Caco-2 (cell line): ENCODE measurements at regions not wholly inside any gene's neighbourhood (a gene's known extent, or its start where the extent isn't known, plus 50 kb on each side); places are given as distances from the start of the nearest gene placed in this dataset.

ENCODE experiments used
- BruUV-seq: library from RNA; stranded (reverse); fragments of 400-500 nt; replicated peaks from 2 replicates; lab custom pipeline; 2021; lab: Mats Ljungman, UMichigan
- CTCF ChIA-PET: fragments of 300-600 bp; sonication (Branson Sonifier 250); formaldehyde crosslinking; loops from one replicate; lab custom pipeline; 2022; ENCODE audit warnings: antibody characterized with exemption; lab: Charles Lee
- POLR2A ChIA-PET: fragments of 300-600 bp; sonication (Branson Sonifier 250); formaldehyde crosslinking; loops from one replicate; lab custom pipeline; 2022; ENCODE audit warnings: antibody characterized with exemption; lab: Charles Lee
- DNase-seq, 2 experiments: peaks; one replicate each; pipeline versions ENCODE4 v3.0.0 to v3.0.0-alpha.2; 2020 to 2022
- H3K27me3 ChIP-seq: replicated peaks from 2 replicates; pipeline ENCODE4 v1.6.0; 2011; ENCODE audit warnings: low read length; ENCODE audit not compliant: control insufficient read depth, insufficient read depth
- H3K36me3 ChIP-seq: 2 replicates; pipeline ENCODE4 v1.5.1; 2011; ENCODE audit warnings: low read length; ENCODE audit not compliant: control insufficient read depth, insufficient read depth
- H3K4me1 ChIP-seq: fragments of 250-450 bp; sonication (Bioruptor Pico); 2 replicates; pipeline ENCODE4 v1.5.1; 2020; ENCODE audit warnings: mild to moderate bottlenecking
- H3K4me3 ChIP-seq: 2 replicates; pipeline ENCODE4 v1.5.1; 2011; ENCODE audit warnings: low read depth, mild to moderate bottlenecking, control low read depth, low read length
- H3K9me3 ChIP-seq: fragments of 250-450 bp; sonication (Bioruptor Pico); 2 replicates; pipeline ENCODE4 v1.5.1; 2020; ENCODE audit warnings: mild to moderate bottlenecking, moderate library complexity
- H3K27ac Mint-ChIP-seq: one replicate; pipeline ENCODE4 v1.8.0; 2022; ENCODE audit warnings: mixed read lengths; ENCODE audit not compliant: unreplicated experiment
- H3K27me3 Mint-ChIP-seq: one replicate; pipeline ENCODE4 v1.8.0; 2022; ENCODE audit warnings: mixed read lengths; ENCODE audit not compliant: insufficient read depth, unreplicated experiment
- H3K36me3 Mint-ChIP-seq: one replicate; pipeline ENCODE4 v1.8.0; 2022; ENCODE audit warnings: mild to moderate bottlenecking, mixed read lengths; ENCODE audit not compliant: insufficient read depth, unreplicated experiment
- H3K4me1 Mint-ChIP-seq: one replicate; pipeline ENCODE4 v1.8.0; 2022; ENCODE audit warnings: low read depth, mixed read lengths; ENCODE audit not compliant: unreplicated experiment
- H3K4me3 Mint-ChIP-seq: one replicate; pipeline ENCODE4 v1.8.0; 2022; ENCODE audit warnings: mild to moderate bottlenecking, moderate library complexity, mixed read lengths; ENCODE audit not compliant: unreplicated experiment
- H3K9me3 Mint-ChIP-seq: one replicate; pipeline ENCODE4 v1.8.0; 2022; ENCODE audit warnings: mixed read lengths; ENCODE audit not compliant: unreplicated experiment
- CTCF ChIP-seq, 2 experiments: fragments of 200-600 bp in 1 of 2; IDR thresholded peaks; 1 replicate in 1 of 2; 2 replicates in 1 of 2; pipeline versions ENCODE4 v1.5.1 to v1.8.0; 2011 to 2022; ENCODE audit warnings: antibody characterized with exemption in 1 of 2, control low read depth in 1 of 2, inconsistent platforms in 1 of 2, low read depth in 1 of 2, low read length in 1 of 2, mild to moderate bottlenecking in 1 of 2, moderate library complexity in 1 of 2; ENCODE audit not compliant: insufficient read depth in 1 of 2, severe bottlenecking in 1 of 2, unreplicated experiment in 1 of 2
- intact Hi-C: fragments of 100-400 bp; cut with micrococcal nuclease; formaldehyde crosslinking; loops from one replicate; pipeline ENCODE4 v1.10.0; 2022; ENCODE audit not compliant: unreplicated experiment

GRCh38 chr2:226658555-226658954 lies 141.1 kb downstream of the IRS1 start:
- POLR2A ChIA-PET = no interaction called here
- no peak overlapping the region for H3K4me3 Mint-ChIP-seq
- H3K36me3 ChIP-seq = no peaks in the 10 kb centered on the region
- H3K27me3 Mint-ChIP-seq = no peaks in the 10 kb centered on the region
- peaks cover 7% of the 10 kb centered on the region for H3K4me1 Mint-ChIP-seq
- no peaks in the 10 kb centered on the region for H3K27me3 ChIP-seq
- no peaks in the 10 kb centered on the region for H3K36me3 Mint-ChIP-seq
- H3K9me3 Mint-ChIP-seq = no peaks in the 10 kb centered on the region
- H3K9me3 ChIP-seq = no peaks in the 10 kb centered on the region
- CTCF ChIA-PET = no interaction called here
- TF ChIP-seq CTCF (IDR thresholded peaks at IDR 0.05; ENCODE audit: insufficient read depth in 1 of 2, low read depth in 1 of 2, low read length in 1 of 2, severe bottlenecking in 1 of 2, unreplicated experiment in 1 of 2) = no peak
- H3K27ac Mint-ChIP-seq = no peak overlapping the region
- no peak for DNase-seq
- no TSS peak for BruUV-seq
- intact Hi-C loops = no loop called here
- no peaks in the 10 kb centered on the region for H3K4me1 ChIP-seq
- H3K4me3 ChIP-seq = no peak overlapping the region

DNA sequence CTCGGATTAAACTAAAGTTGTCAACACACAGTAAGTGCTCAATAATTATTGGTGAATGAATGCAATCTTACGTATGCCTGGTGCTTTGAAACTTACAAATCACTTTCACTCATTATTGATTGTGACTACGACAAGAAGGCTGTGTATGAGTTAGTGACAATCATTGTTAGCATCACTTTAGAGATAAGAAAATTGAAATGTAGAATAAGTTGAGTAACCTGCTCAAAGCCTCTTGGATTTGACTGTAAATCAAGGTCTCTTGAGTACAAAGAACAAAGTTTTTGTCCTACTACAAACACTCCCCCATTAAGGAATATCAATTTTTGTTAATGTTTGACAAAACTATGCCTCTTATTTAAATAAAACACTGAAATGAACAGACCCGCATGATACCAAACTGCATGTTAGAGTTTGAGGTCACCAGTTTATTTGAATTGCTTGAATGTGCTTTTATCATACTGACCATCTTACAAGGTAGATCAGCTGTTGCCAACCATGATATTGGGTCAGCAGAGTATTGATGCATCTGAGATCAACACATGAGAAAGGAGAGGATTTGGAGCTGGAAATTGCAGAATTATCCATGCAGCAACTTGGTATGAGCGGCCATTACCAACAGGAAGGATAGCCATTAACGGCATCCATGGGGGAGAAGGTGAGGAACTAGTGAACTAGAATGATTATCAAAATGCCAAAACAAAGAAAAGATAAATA lies 142.1 kb downstream of the IRS1 start:
- Histone ChIP-seq H3K36me3 (no peaks in the 10 kb centered on the region), H3K4me3 (no peak overlapping the region), H3K9me3 (no peaks in the 10 kb centered on the region), H3K27me3 (no peaks in the 10 kb centered on the region), H3K4me1 (no peaks in the 10 kb centered on the region)
- Mint-ChIP-seq H3K27me3 (no peaks in the 10 kb centered on the region), H3K4me1 (peaks cover 7% of the 10 kb centered on the region), H3K36me3 (no peaks in the 10 kb centered on the region), H3K27ac (no peak overlapping the region), H3K9me3 (no peaks in the 10 kb centered on the region), H3K4me3 (no peak overlapping the region)
- CTCF ChIA-PET = no interaction called here
- POLR2A ChIA-PET = no interaction called here
- intact Hi-C loops = no loop called here
- no peak for DNase-seq
- no TSS peak for BruUV-seq
- no peak for TF ChIP-seq CTCF (IDR thresholded peaks at IDR 0.05; ENCODE audit: insufficient read depth in 1 of 2, low read depth in 1 of 2, low read length in 1 of 2, severe bottlenecking in 1 of 2, unreplicated experiment in 1 of 2)

GRCh38 chr2:226656367-226656766 lies 143.3 kb downstream of the IRS1 start:
- Mint-ChIP-seq H3K4me1 (peaks cover 2% of the 10 kb centered on the region), H3K27me3 (no peaks in the 10 kb centered on the region), H3K9me3 (no peaks in the 10 kb centered on the region), H3K4me3 (no peak overlapping the region), H3K27ac (no peak overlapping the region), H3K36me3 (no peaks in the 10 kb centered on the region)
- no peak for DNase-seq
- intact Hi-C loops = no loop called here
- Histone ChIP-seq H3K4me1 (no peaks in the 10 kb centered on the region), H3K27me3 (no peaks in the 10 kb centered on the region), H3K36me3 (no peaks in the 10 kb centered on the region), H3K9me3 (no peaks in the 10 kb centered on the region), H3K4me3 (no peak overlapping the region)
- no peak for TF ChIP-seq CTCF (IDR thresholded peaks at IDR 0.05; ENCODE audit: insufficient read depth in 1 of 2, low read depth in 1 of 2, low read length in 1 of 2, severe bottlenecking in 1 of 2, unreplicated experiment in 1 of 2)
- ChIA-PET CTCF (no interaction called here), POLR2A (no interaction called here)
- BruUV-seq = no TSS peak
